ENCODE measurements at regions not wholly inside any gene's neighbourhood (a gene's known extent, or its start where the extent isn't known, plus 50 kb on each side); places are given as distances from the start of the nearest gene placed in this dataset.

DNA sequence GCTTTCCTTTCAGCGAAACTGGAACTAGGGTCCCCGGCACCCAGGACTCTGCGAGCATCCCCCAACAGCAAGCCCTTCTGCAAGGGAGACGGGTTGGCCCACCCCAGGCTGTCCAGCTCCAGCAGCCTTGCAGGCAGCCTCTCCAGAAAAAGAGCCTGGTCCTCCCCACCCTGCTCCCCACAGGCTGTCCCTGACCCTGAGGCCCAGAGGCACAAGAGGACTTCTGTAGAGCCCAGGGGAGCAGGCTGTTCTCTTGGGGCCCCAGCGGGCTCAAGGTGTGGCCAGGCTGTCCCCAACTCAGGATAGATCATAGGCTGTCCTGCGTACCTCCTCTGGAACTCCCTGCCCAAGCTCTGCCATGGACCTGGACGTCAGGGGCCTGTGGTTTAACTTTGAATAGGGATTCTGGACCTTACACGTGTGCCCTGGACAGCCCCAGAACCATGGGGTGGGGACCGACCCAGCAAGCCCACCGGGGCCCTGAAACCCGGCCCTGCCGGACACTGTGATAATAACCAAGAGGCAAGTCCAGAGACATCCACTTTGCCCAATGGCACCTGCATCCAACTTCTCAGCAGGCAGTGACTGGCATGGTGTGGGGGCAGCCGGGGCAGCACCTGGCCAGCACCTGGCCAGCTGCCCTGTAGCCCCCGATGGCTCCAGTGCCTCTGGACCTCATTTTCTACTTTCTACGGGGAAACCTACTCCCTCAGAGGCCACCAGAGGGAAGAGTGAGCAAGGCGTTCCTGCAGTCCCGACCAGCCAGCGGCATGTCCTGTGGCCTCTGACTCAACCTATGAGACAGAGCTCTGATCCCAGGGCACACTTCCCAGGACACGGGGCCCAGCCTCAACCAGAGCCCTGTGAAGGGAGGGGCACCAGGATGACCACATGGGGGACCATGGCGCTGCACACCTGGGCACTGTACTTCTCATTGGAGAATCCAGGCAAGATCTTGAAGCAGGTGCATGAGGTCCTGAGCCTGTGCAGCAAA, 50.9 kb upstream of the TPM4 start:
- H3K27ac ChIP-seq (ENCODE audit: insufficient read depth, low read depth, low read length): no peak overlapping the region
- POLR2A ChIA-PET: no interaction called here
- no peak for TF ChIP-seq GATA2 (IDR thresholded peaks at IDR 0.05; ENCODE audit: insufficient read depth, insufficient read length, low read depth, low read length)
- TF ChIP-seq, protein P1, sequence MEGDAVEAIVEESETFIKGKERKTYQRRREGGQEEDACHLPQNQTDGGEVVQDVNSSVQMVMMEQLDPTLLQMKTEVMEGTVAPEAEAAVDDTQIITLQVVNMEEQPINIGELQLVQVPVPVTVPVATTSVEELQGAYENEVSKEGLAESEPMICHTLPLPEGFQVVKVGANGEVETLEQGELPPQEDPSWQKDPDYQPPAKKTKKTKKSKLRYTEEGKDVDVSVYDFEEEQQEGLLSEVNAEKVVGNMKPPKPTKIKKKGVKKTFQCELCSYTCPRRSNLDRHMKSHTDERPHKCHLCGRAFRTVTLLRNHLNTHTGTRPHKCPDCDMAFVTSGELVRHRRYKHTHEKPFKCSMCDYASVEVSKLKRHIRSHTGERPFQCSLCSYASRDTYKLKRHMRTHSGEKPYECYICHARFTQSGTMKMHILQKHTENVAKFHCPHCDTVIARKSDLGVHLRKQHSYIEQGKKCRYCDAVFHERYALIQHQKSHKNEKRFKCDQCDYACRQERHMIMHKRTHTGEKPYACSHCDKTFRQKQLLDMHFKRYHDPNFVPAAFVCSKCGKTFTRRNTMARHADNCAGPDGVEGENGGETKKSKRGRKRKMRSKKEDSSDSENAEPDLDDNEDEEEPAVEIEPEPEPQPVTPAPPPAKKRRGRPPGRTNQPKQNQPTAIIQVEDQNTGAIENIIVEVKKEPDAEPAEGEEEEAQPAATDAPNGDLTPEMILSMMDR (IDR thresholded peaks at IDR 0.05; ENCODE audit: extremely low read depth in 1 of 2, insufficient read depth in 1 of 2, low read depth in 1 of 2, low read length in 2 of 2): peak; percentile 48 to 68
- H3K9me1 ChIP-seq (replicated peaks; ENCODE audit: control insufficient read depth, extremely low read depth, insufficient read depth, low read length): no peaks in the 10 kb centered on the region
- no peaks in the 10 kb centered on the region for H3K79me2 ChIP-seq (ENCODE audit: control insufficient read depth, insufficient read depth, low read length)
- H3K9ac ChIP-seq (replicated peaks; ENCODE audit: extremely low read depth, insufficient read depth, low read length): no peak overlapping the region
- no peak overlapping the region for H2AFZ ChIP-seq (ENCODE audit: low read depth, low read length)
- H3K4me2 ChIP-seq (ENCODE audit: insufficient read depth, low read length): no peak overlapping the region
- no peak overlapping the region for H3K4me3 ChIP-seq (replicated peaks in 1 of 3; ENCODE audit: insufficient read depth in 1 of 3, low read depth in 1 of 3, low read length in 3 of 3)
- H3K36me3 ChIP-seq (ENCODE audit: control insufficient read depth in 2 of 2, extremely low read depth in 1 of 2, insufficient read depth in 2 of 2, low read length in 2 of 2): no peaks in the 10 kb centered on the region
- dilution Hi-C loops (cut with MboI; ENCODE audit: extremely low pct_ligation_motif_present, low sequenced_read_pairs) (no loop called here), intact Hi-C loops (cut with micrococcal nuclease) (loop anchor here (1.0 kb wide), 1 partner anchor 157 kb away; no protein-coding TSS in a partner anchor)
- CTCF ChIA-PET: interaction anchor here (0.7 to 1.9 kb wide), 13 partner anchors 10 to 396 kb away, joined by 3 to 23 read pairs (median 3); partner anchors contain the start of gene FAM32A
- FAIRE-seq: peak; percentile 80
- no peaks in the 10 kb centered on the region for H3K9me3 ChIP-seq (replicated peaks; ENCODE audit: control insufficient read depth, insufficient read depth, low read length)
- no peaks in the 10 kb centered on the region for H3K4me1 ChIP-seq (ENCODE audit: control insufficient read depth, extremely low read depth, insufficient read depth, low read length)
- peak; percentile 49 for DNase-seq (ENCODE audit: low read depth, low spot score)
- no TSS peak for BruUV-seq (replicated peaks)
- H4K20me1 ChIP-seq (replicated peaks; ENCODE audit: control insufficient read depth, extremely low read depth, insufficient read depth, low read length): no peaks in the 10 kb centered on the region
- H3K27me3 ChIP-seq (ENCODE audit: control insufficient read depth in 2 of 2, insufficient read depth in 2 of 2, low read length in 2 of 2): no peaks in the 10 kb centered on the region

DNA sequence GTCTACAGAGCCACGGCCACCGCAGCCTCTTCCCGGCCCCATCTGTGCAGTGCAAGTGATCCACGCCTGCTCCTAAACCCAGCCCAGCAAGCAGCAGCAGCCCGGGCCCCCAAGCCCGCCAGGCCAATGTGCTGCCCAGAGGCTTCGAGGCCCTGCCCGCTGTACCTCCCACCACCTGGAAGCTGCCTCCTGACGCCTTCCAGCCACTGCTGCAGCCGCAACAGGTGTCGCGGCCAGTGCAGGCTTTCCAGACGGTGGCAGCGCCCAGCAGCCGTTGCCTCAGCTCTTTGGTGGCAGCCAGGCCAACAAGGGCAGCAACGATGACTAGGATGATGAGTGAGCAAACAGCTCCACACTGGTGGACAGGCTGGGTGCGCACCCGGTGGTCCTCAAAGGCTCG, 50.2 kb upstream of the TPM4 start:
- dilution Hi-C loops (cut with MboI; ENCODE audit: extremely low pct_ligation_motif_present, low sequenced_read_pairs): no loop called here

More for the DNA sequence above, 50.2 kb upstream of the TPM4 start:
- intact Hi-C loops (cut with micrococcal nuclease): no loop called here
- Histone ChIP-seq H3K9me3 (replicated peaks; ENCODE audit: control insufficient read depth, insufficient read depth, low read length) (no peaks in the 10 kb centered on the region), H3K27ac (ENCODE audit: insufficient read depth, low read depth, low read length) (no peak overlapping the region), H3K79me2 (ENCODE audit: control insufficient read depth, insufficient read depth, low read length) (no peaks in the 10 kb centered on the region), H2AFZ (ENCODE audit: low read depth, low read length) (no peak overlapping the region), H3K9ac (replicated peaks; ENCODE audit: extremely low read depth, insufficient read depth, low read length) (no peak overlapping the region), H3K4me3 (replicated peaks in 1 of 3; ENCODE audit: insufficient read depth in 1 of 3, low read depth in 1 of 3, low read length in 3 of 3) (no peak overlapping the region), H3K4me1 (ENCODE audit: control insufficient read depth, extremely low read depth, insufficient read depth, low read length) (no peaks in the 10 kb centered on the region), H4K20me1 (replicated peaks; ENCODE audit: control insufficient read depth, extremely low read depth, insufficient read depth, low read length) (no peaks in the 10 kb centered on the region), H3K36me3 (ENCODE audit: control insufficient read depth in 2 of 2, extremely low read depth in 1 of 2, insufficient read depth in 2 of 2, low read length in 2 of 2) (no peaks in the 10 kb centered on the region), H3K27me3 (ENCODE audit: control insufficient read depth in 2 of 2, insufficient read depth in 2 of 2, low read length in 2 of 2) (no peaks in the 10 kb centered on the region), H3K9me1 (replicated peaks; ENCODE audit: control insufficient read depth, extremely low read depth, insufficient read depth, low read length) (no peaks in the 10 kb centered on the region), H3K4me2 (ENCODE audit: insufficient read depth, low read length) (no peak overlapping the region)
- FAIRE-seq (no peak), DNase-seq (ENCODE audit: low read depth, low spot score) (no peak)
- CTCF ChIA-PET: interaction anchor here (0.7 to 1.9 kb wide), 12 partner anchors 10 to 397 kb away, joined by 3 to 23 read pairs (median 3); partner anchors contain the start of gene FAM32A
- POLR2A ChIA-PET: no interaction called here
- TF ChIP-seq POLR2AphosphoS5 (IDR thresholded peaks at IDR 0.05; ENCODE audit: insufficient read depth, low read depth, low read length) (no peak), FOS (IDR thresholded peaks at IDR 0.05; ENCODE audit: borderline replicate concordance, insufficient read depth, low read length) (no peak), MYC (IDR thresholded peaks at IDR 0.05; ENCODE audit: low read depth, low read length) (no peak), JUN (IDR thresholded peaks at IDR 0.05; ENCODE audit: borderline replicate concordance, insufficient read depth, insufficient read length, low read depth) (no peak), EZH2 (IDR thresholded peaks at IDR 0.05; ENCODE audit: borderline replicate concordance, low read depth, low read length, severe bottlenecking) (no peak), POLR2A (IDR thresholded peaks at IDR 0.05; ENCODE audit: low read depth, low read length) (no peak), GATA2 (IDR thresholded peaks at IDR 0.05; ENCODE audit: insufficient read depth, insufficient read length, low read depth, low read length) (no peak)
- TF ChIP-seq, protein P2, sequence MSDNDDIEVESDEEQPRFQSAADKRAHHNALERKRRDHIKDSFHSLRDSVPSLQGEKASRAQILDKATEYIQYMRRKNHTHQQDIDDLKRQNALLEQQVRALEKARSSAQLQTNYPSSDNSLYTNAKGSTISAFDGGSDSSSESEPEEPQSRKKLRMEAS (IDR thresholded peaks at IDR 0.05; ENCODE audit: insufficient read depth, insufficient read length): no peak
- TF ChIP-seq, protein P1 (IDR thresholded peaks at IDR 0.05; ENCODE audit: extremely low read depth in 1 of 2, insufficient read depth in 1 of 2, low read depth in 1 of 2, low read length in 2 of 2): no peak
- BruUV-seq (replicated peaks): no TSS peak
